Activated naive CD8-positive, alpha-beta T cell treated with anti-CD3 and anti-CD28 coated beads, Interleukin-2, amount 50 U/mL, for 24 hours (primary cell): ENCODE measurements at regions not wholly inside any gene's neighbourhood (a gene's known extent, or its start where the extent isn't known, plus 50 kb on each side); places are given as distances from the start of the nearest gene placed in this dataset.
"Not testable (repeated sequence)": the region's sequence is repeated elsewhere in the genome, so short reads cannot be mapped to it uniquely, and the experiment has no call there.

Experiments used
- ATAC-seq: fragments of 150-1000 bp; cut with Tn5 transposase; one replicate; pipeline ENCODE4 v1.10.0; 2021
- DNase-seq: peaks from one replicate; pipeline ENCODE4 v3.0.0; 2021
- H3K27ac Mint-ChIP-seq: one replicate; pipeline ENCODE4 v1.8.0; 2021; ENCODE audit warnings: mild to moderate bottlenecking, mixed read lengths
- H3K27me3 Mint-ChIP-seq: one replicate; pipeline ENCODE4 v1.8.0; 2021; ENCODE audit warnings: mixed read lengths
- H3K36me3 Mint-ChIP-seq: one replicate; pipeline ENCODE4 v1.8.0; 2021; ENCODE audit warnings: low read depth, mixed read lengths
- H3K4me1 Mint-ChIP-seq: one replicate; pipeline ENCODE4 v1.8.0; 2021; ENCODE audit warnings: mixed read lengths
- H3K4me3 Mint-ChIP-seq: one replicate; pipeline ENCODE4 v1.8.0; 2021; ENCODE audit warnings: mild to moderate bottlenecking, moderate library complexity, mixed read lengths
- H3K9me3 Mint-ChIP-seq: one replicate; pipeline ENCODE4 v1.8.0; 2021; ENCODE audit warnings: mixed read lengths

DNA sequence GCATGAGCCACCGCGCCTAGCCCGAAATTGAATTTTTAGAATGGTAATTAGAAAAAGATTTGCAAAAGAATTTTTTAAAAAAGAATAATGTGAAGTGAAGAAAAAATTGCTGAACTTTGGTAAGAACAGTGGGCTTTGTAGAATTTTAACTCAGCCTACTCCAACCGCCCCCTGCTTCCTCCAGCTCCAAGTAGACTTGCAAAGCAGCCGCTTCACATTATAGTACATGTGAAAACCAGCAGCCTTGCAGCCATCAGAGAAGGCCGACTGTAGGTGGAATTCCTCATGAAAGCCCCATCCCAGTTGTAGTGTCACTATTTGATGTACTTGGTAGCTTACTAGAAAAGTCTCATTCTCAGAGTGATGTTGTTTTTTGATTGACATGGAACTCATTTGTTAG is 835.6 kb downstream of the TBC1D32 start:
- ATAC-seq: no peak
- H3K27ac Mint-ChIP-seq: no peak overlapping the region

DNA sequence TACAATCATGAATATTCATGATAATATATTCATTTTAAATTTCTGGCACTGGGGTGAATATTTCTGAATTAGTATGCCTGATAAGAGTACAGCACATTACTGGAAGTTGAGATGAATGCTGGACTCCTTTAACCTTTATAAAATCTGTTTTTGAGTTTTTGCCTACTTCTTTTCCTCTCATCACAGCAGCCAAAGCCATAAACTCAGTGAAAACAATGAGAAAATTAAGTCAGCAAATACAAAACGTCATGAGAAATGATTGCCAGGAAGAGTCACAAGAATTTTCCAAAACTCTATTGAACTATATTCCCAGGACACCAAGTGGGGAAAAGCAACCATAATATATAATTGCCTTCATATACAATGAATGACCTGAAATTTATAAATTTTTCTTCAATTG is 837.6 kb downstream of the TBC1D32 start:
- DNase-seq (no peak), ATAC-seq (no peak)
- no peaks in the 10 kb centered on the region for H3K9me3 Mint-ChIP-seq
- no peak overlapping the region for H3K4me3 Mint-ChIP-seq
- no peaks in the 10 kb centered on the region for H3K27me3 Mint-ChIP-seq
- H3K27ac Mint-ChIP-seq: no peak overlapping the region
- no peaks in the 10 kb centered on the region for H3K36me3 Mint-ChIP-seq
- H3K4me1 Mint-ChIP-seq: no peaks in the 10 kb centered on the region

More for the DNA sequence above, 835.6 kb downstream of the TBC1D32 start:
- Mint-ChIP-seq H3K4me1 (no peaks in the 10 kb centered on the region), H3K9me3 (no peaks in the 10 kb centered on the region), H3K4me3 (no peak overlapping the region), H3K36me3 (no peaks in the 10 kb centered on the region), H3K27me3 (no peaks in the 10 kb centered on the region)
- no peak for DNase-seq

DNA sequence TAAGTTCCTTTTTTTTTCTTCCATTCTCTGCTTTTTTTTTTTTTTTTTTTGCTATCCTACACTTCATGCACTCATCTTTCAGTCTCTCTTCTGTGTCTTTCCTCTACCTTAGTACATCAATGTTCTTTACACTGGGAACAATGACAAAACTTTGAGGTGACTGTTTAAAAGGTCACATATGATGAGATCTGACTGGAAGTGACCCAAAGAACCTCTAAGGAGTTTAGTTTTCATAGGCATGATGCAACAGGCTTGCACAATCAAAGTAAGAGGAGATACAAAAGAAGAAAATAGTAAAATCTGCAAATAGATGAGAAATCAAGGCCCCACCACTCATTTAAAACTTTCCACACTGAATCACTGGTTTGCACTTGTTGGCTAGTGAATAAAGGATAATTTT is 840.8 kb downstream of the TBC1D32 start:
- no peaks in the 10 kb centered on the region for H3K36me3 Mint-ChIP-seq

GRCh38 chr6:120489941-120490340 is 844.3 kb downstream of the TBC1D32 start:
- Mint-ChIP-seq H3K36me3 (no peaks in the 10 kb centered on the region), H3K27me3 (no peaks in the 10 kb centered on the region), H3K27ac (no peak overlapping the region), H3K4me3 (no peak overlapping the region), H3K4me1 (no peaks in the 10 kb centered on the region), H3K9me3 (no peaks in the 10 kb centered on the region)
- DNase-seq (no peak), ATAC-seq (no peak)

More for the DNA sequence above, 840.8 kb downstream of the TBC1D32 start:
- no peaks in the 10 kb centered on the region for H3K27me3 Mint-ChIP-seq
- no peak for DNase-seq
- no peaks in the 10 kb centered on the region for H3K9me3 Mint-ChIP-seq
- H3K4me1 Mint-ChIP-seq: no peaks in the 10 kb centered on the region
- H3K4me3 Mint-ChIP-seq: no peak overlapping the region
- H3K27ac Mint-ChIP-seq: no peak overlapping the region
- ATAC-seq: no peak

- no peak for ATAC-seq
- Mint-ChIP-seq H3K9me3 (peaks cover 10% of the 10 kb centered on the region), H3K27ac (no peak overlapping the region), H3K27me3 (no peaks in the 10 kb centered on the region), H3K4me1 (no peaks in the 10 kb centered on the region), H3K36me3 (no peaks in the 10 kb centered on the region), H3K4me3 (no peak overlapping the region)
- DNase-seq: no peak
Observed at GRCh38 chr6:120484146-120484545, 850.1 kb downstream of the TBC1D32 start.

DNA sequence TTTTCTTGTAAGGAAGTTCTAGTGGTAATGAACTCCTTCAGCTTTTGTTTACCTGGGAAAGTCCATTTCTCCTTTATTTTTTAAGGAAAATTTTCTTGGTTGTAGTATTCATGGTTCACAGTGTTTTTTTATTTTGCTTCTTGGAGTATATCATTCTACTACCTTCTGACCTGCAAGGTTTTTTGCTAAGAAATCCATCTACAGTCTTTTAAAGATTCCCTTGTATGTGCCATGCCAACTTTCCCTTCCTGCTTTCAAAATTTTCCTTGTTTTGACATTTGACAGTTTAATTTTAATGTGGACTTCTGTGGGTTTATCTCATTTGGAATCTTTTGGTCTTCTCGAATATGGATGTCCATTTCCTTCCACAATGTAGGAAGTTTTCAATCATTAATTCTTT is 855.6 kb downstream of the TBC1D32 start:
- Mint-ChIP-seq H3K4me3 (no peak overlapping the region), H3K36me3 (no peaks in the 10 kb centered on the region), H3K4me1 (no peaks in the 10 kb centered on the region), H3K27me3 (no peaks in the 10 kb centered on the region), H3K9me3 (peaks cover 31% of the 10 kb centered on the region), H3K27ac (no peak overlapping the region)
- DNase-seq: no peak
- no peak for ATAC-seq

DNA sequence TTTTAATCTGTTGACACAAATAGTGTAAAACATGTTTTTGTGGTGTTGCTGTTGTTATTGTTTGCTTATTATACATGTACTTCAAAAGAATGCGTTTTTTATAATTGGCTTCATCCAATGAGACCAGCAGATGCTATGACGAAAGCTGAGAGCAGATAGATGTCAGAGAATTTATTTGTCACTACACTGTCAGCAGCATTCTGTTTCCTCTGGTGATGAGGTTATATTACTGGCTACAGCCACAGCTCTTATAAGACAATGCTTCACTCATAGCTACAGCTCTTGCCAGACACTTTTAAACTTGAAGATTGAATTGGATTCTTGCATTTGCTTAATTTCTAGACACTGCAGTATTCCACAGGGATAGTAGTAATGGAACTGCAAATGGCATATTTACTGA is 860.5 kb downstream of the TBC1D32 start:
- DNase-seq (no peak), ATAC-seq (no peak)
- H3K9me3 Mint-ChIP-seq: peaks cover 22% of the 10 kb centered on the region
- no peaks in the 10 kb centered on the region for H3K36me3 Mint-ChIP-seq
- no peak overlapping the region for H3K4me3 Mint-ChIP-seq
- no peaks in the 10 kb centered on the region for H3K4me1 Mint-ChIP-seq
- H3K27me3 Mint-ChIP-seq: no peaks in the 10 kb centered on the region
- no peak overlapping the region for H3K27ac Mint-ChIP-seq

GRCh38 chr6:120468486-120468885 is 865.8 kb downstream of the TBC1D32 start:
- Mint-ChIP-seq H3K27ac (no peak overlapping the region), H3K9me3 (peaks cover 5% of the 10 kb centered on the region), H3K4me1 (no peaks in the 10 kb centered on the region), H3K4me3 (no peak overlapping the region), H3K36me3 (no peaks in the 10 kb centered on the region), H3K27me3 (no peaks in the 10 kb centered on the region)
- ATAC-seq (no peak), DNase-seq (no peak)

DNA sequence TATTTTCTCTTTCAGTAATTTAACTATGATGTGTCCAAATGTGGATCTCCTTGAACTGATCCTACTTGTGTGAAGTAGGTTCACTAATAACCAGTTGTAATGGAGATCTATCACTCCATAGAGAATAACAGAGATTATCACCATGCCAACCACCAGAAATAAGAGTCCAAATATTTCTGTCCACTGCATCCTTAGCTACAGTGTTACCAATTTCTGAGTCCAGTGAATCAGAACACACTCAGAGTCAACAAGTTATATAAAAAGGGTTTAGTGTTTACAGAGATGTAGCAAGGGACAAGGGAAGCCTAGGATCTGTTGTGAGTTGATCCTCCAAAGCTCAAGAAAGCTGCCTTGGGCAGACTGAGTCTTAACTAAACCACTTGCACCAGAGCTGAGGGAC is 882.8 kb downstream of the TBC1D32 start:
- no peaks in the 10 kb centered on the region for H3K27me3 Mint-ChIP-seq
- H3K9me3 Mint-ChIP-seq: peaks cover 10% of the 10 kb centered on the region
- no peaks in the 10 kb centered on the region for H3K36me3 Mint-ChIP-seq
- DNase-seq (no peak), ATAC-seq (no peak)
- H3K4me1 Mint-ChIP-seq: no peaks in the 10 kb centered on the region
- H3K27ac Mint-ChIP-seq: no peak overlapping the region
- H3K4me3 Mint-ChIP-seq: no peak overlapping the region

DNA sequence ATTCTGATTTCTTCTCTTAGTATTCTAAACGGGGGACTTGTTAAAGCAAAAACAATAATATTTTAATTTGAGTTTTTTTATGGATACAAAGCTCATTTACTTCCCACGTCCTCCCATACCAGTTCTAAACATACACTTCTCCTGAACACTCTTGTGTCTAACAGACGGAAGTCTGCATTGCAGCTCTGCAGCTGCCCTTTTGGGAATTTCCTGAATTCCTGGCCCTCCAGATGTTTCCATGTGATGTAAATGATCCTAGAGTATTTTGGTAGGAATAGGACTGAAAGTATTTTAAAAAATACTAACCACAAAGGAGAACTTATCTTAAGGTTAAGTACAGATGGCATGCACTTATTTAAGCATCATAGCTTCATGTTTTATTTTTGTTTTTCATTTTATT is 886.7 kb downstream of the TBC1D32 start:
- Mint-ChIP-seq H3K36me3 (no peaks in the 10 kb centered on the region), H3K27me3 (no peaks in the 10 kb centered on the region)
- no peak for ATAC-seq

GRCh38 chr6:120432840-120433239 is 901.4 kb downstream of the TBC1D32 start:
- ATAC-seq, DNase-seq, H3K27ac Mint-ChIP-seq, H3K4me3 Mint-ChIP-seq, H3K9me3 Mint-ChIP-seq, H3K27me3 Mint-ChIP-seq, H3K4me1 Mint-ChIP-seq, H3K36me3 Mint-ChIP-seq: not testable (repeated sequence)

More for the DNA sequence above, 886.7 kb downstream of the TBC1D32 start:
- Mint-ChIP-seq H3K4me3 (no peak overlapping the region), H3K27ac (no peak overlapping the region), H3K9me3 (no peaks in the 10 kb centered on the region), H3K4me1 (no peaks in the 10 kb centered on the region)
- no peak for DNase-seq

- H3K4me3 Mint-ChIP-seq: no peak overlapping the region
- no peaks in the 10 kb centered on the region for H3K4me1 Mint-ChIP-seq
- no peak overlapping the region for H3K27ac Mint-ChIP-seq
- no peak for DNase-seq
- no peak for ATAC-seq
- H3K36me3 Mint-ChIP-seq: no peaks in the 10 kb centered on the region
- H3K9me3 Mint-ChIP-seq: peaks cover 5% of the 10 kb centered on the region
- no peaks in the 10 kb centered on the region for H3K27me3 Mint-ChIP-seq
Observed at GRCh38 chr6:120431841-120432240, 902.4 kb downstream of the TBC1D32 start.

DNA sequence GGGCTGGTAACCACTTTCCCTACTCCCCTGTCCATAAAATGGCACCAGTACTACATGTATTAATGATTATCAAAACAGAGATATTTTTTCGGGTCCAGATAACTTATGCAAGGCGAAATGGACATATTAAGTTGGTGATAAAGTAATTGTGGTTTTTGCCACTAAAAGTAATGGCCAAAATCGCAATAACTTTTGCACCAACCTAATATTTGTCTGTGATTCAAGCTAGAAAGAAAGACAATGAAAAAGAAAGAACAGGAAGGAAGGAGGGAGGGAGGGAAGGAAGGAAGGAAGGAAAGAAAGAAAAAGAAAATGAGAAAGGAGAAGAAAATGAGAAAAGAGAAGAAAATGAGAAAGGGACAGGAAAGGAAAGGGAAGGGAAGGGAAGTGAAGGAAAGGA is 922.9 kb downstream of the TBC1D32 start:
- DNase-seq (no peak), ATAC-seq (no peak)
- H3K4me3 Mint-ChIP-seq: no peak overlapping the region
- no peaks in the 10 kb centered on the region for H3K36me3 Mint-ChIP-seq
- H3K27me3 Mint-ChIP-seq: no peaks in the 10 kb centered on the region
- H3K9me3 Mint-ChIP-seq: no peaks in the 10 kb centered on the region
- H3K27ac Mint-ChIP-seq: no peak overlapping the region
- no peaks in the 10 kb centered on the region for H3K4me1 Mint-ChIP-seq

DNA sequence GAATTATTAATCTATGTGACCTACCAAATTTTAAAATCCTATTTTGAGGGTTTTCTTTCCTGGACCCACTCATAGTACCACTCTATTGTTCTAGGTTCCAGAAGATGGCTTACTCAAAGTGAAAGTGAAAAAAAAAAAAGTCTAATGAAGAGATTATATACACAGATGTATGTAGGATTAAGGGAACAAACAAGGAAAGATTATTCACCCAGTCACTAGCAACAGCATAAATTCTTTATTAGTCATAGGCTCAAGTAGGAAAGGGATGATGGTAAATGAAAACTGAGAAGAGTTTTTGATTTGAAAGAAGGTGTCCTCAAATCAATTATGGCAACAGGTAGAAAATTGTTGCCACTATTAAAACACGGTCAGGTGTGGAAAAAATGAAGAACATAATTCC is 923.7 kb downstream of the TBC1D32 start:
- DNase-seq: no peak
- Mint-ChIP-seq H3K4me3 (no peak overlapping the region), H3K27me3 (no peaks in the 10 kb centered on the region)

GRCh38 chr6:120407696-120408095 is 926.6 kb downstream of the TBC1D32 start:
- H3K4me3 Mint-ChIP-seq: no peak overlapping the region
- no peaks in the 10 kb centered on the region for H3K27me3 Mint-ChIP-seq

More for the DNA sequence above, 923.7 kb downstream of the TBC1D32 start:
- Mint-ChIP-seq H3K9me3 (no peaks in the 10 kb centered on the region), H3K27ac (no peak overlapping the region), H3K36me3 (no peaks in the 10 kb centered on the region), H3K4me1 (no peaks in the 10 kb centered on the region)
- no peak for ATAC-seq

GRCh38 chr6:120405947-120406346 is 928.3 kb downstream of the TBC1D32 start:
- H3K4me1 Mint-ChIP-seq: no peaks in the 10 kb centered on the region
- ATAC-seq: no peak

More at GRCh38 chr6:120407696-120408095, 926.6 kb downstream of the TBC1D32 start:
- Mint-ChIP-seq H3K27ac (no peak overlapping the region), H3K36me3 (no peaks in the 10 kb centered on the region), H3K9me3 (peaks cover 3% of the 10 kb centered on the region), H3K4me1 (no peaks in the 10 kb centered on the region)
- ATAC-seq (no peak), DNase-seq (no peak)

More at GRCh38 chr6:120405947-120406346, 928.3 kb downstream of the TBC1D32 start:
- Mint-ChIP-seq H3K36me3 (no peaks in the 10 kb centered on the region), H3K9me3 (peaks cover 9% of the 10 kb centered on the region), H3K27ac (no peak overlapping the region), H3K4me3 (no peak overlapping the region), H3K27me3 (no peaks in the 10 kb centered on the region)
- no peak for DNase-seq
